ENCODE measurements at regions not wholly inside any gene's neighbourhood (a gene's known extent, or its start where the extent isn't known, plus 50 kb on each side); places are given as distances from the start of the nearest gene placed in this dataset.

GRCh38 chr9:32264170-32264864, 120.1 kb upstream of the ACO1 start (continued):
- TF ChIP-seq EZH2 (IDR thresholded peaks at IDR 0.05; ENCODE audit: low read depth, low read length, severe bottlenecking), result no peak
- no peak for TF ChIP-seq RFX5 (IDR thresholded peaks at IDR 0.05; ENCODE audit: borderline replicate concordance, low read depth, low read length)
- no peak for TF ChIP-seq ATF3 (IDR thresholded peaks at IDR 0.05; ENCODE audit: insufficient read depth, low read depth, low read length)
- TF ChIP-seq CHD2 (IDR thresholded peaks at IDR 0.05; ENCODE audit: low read length), result no peak
- TF ChIP-seq ASH2L (IDR thresholded peaks at IDR 0.05; ENCODE audit: low read length), result no peak
- TF ChIP-seq SP1 (IDR thresholded peaks at IDR 0.05; ENCODE audit: low read depth, low read length), result no peak
- TF ChIP-seq SAP30 (IDR thresholded peaks at IDR 0.05; ENCODE audit: insufficient read depth, insufficient replicate concordance, low read length), result no peak
- TF ChIP-seq FOSL1 (IDR thresholded peaks at IDR 0.05; ENCODE audit: insufficient read depth, low read depth, low read length), result no peak
- TF ChIP-seq CREB1 (IDR thresholded peaks at IDR 0.05), result no peak
- peak; percentile 99 for TF ChIP-seq BACH1 (IDR thresholded peaks at IDR 0.05; ENCODE audit: low read length)
- TF ChIP-seq ATF2 (IDR thresholded peaks at IDR 0.05; ENCODE audit: low read length), result no peak
- 0 out of 2 replicates have a peak, but pooled peaks have one; percentile 28 for TF ChIP-seq JUND (IDR thresholded peaks at IDR 0.05; ENCODE audit: low read length)
- no peak for TF ChIP-seq YY1 (IDR thresholded peaks at IDR 0.05; ENCODE audit: low read depth, low read length)
- TF ChIP-seq MAFK (IDR thresholded peaks at IDR 0.05; ENCODE audit: low read depth, low read length), result peak; percentile 93
- no peak for TF ChIP-seq BRCA1 (IDR thresholded peaks at IDR 0.05; ENCODE audit: low read depth, low read length)
- TF ChIP-seq TBP (IDR thresholded peaks at IDR 0.05; ENCODE audit: low read depth, low read length), result no peak
- TF ChIP-seq CBX5 (IDR thresholded peaks at IDR 0.05; ENCODE audit: low read depth, low read length), result no peak
- TF ChIP-seq HDAC6 (IDR thresholded peaks at IDR 0.05; ENCODE audit: low read depth, low read length), result no peak
